22Rv1 (cell line): ENCODE measurements at regions not wholly inside any gene's neighbourhood (a gene's known extent, or its start where the extent isn't known, plus 50 kb on each side); places are given as distances from the start of the nearest gene placed in this dataset.

Source experiments
- CTCF ChIP-seq: fragments of 450-650 bp; IDR thresholded peaks from 2 replicates; pipeline ENCODE4 v1.5.1; 2017; ENCODE audit warnings: mild to moderate bottlenecking
- ZFX ChIP-seq: fragments of 450-650 bp; IDR thresholded peaks from 2 replicates; pipeline ENCODE4 v1.6.1; 2017; ENCODE audit warnings: antibody characterized with exemption, borderline replicate concordance

GRCh38 chr17:62891659-62892058, 74.4 kb upstream of the TANC2 start:
- no peak for TF ChIP-seq CTCF
- no peak for TF ChIP-seq ZFX
